Right lobe of liver (tissue), 4 donors: ENCODE measurements at regions not wholly inside any gene's neighbourhood (a gene's known extent, or its start where the extent isn't known, plus 50 kb on each side); places are given as distances from the start of the nearest gene placed in this dataset.

Source experiments
- CTCF ChIP-seq, 4 donors: fragments of 200-600 bp in 3 of 4; fragments of 450-650 bp in 1 of 4; IDR thresholded peaks; one replicate each; pipeline versions ENCODE4 v1.5.1 to v1.8.0; 2016 to 2022; ENCODE audit warnings: antibody characterized with exemption in 4 of 4, mild to moderate bottlenecking in 2 of 4
- POLR2A ChIP-seq: fragments of 450-650 bp; IDR thresholded peaks from one replicate; pipeline ENCODE4 v1.6.1; 2017; ENCODE audit warnings: antibody characterized with exemption, mild to moderate bottlenecking
- donor health status: DM: no; HTN: no; CAD: no.
- donor health status: DM: no; HTN: no; CAD: no.
- donor health status: DM: no; HTN: yes; CAD: no.

GRCh38 chr3:76161856-76162255 lies 376.5 kb upstream of the ZNF717 start:
- TF ChIP-seq CTCF (IDR thresholded peaks at IDR 0.05) = no peak
- no peak for TF ChIP-seq POLR2A
